Caco-2 (cell line): ENCODE measurements at regions not wholly inside any gene's neighbourhood (a gene's known extent, or its start where the extent isn't known, plus 50 kb on each side); places are given as distances from the start of the nearest gene placed in this dataset.

Experiments used
- BruUV-seq: library from RNA; stranded (reverse); fragments of 400-500 nt; replicated peaks from 2 replicates; lab custom pipeline; 2021; lab: Mats Ljungman, UMichigan
- CTCF ChIA-PET: fragments of 300-600 bp; sonication (Branson Sonifier 250); formaldehyde crosslinking; loops from one replicate; lab custom pipeline; 2022; ENCODE audit warnings: antibody characterized with exemption; lab: Charles Lee
- POLR2A ChIA-PET: fragments of 300-600 bp; sonication (Branson Sonifier 250); formaldehyde crosslinking; loops from one replicate; lab custom pipeline; 2022; ENCODE audit warnings: antibody characterized with exemption; lab: Charles Lee
- DNase-seq, 2 experiments: peaks; one replicate each; pipeline versions ENCODE4 v3.0.0 to v3.0.0-alpha.2; 2020 to 2022
- H3K27me3 ChIP-seq: replicated peaks from 2 replicates; pipeline ENCODE4 v1.6.0; 2011; ENCODE audit warnings: low read length; ENCODE audit not compliant: control insufficient read depth, insufficient read depth
- H3K36me3 ChIP-seq: 2 replicates; pipeline ENCODE4 v1.5.1; 2011; ENCODE audit warnings: low read length; ENCODE audit not compliant: control insufficient read depth, insufficient read depth
- H3K4me1 ChIP-seq: fragments of 250-450 bp; sonication (Bioruptor Pico); 2 replicates; pipeline ENCODE4 v1.5.1; 2020; ENCODE audit warnings: mild to moderate bottlenecking
- H3K4me3 ChIP-seq: 2 replicates; pipeline ENCODE4 v1.5.1; 2011; ENCODE audit warnings: low read depth, mild to moderate bottlenecking, control low read depth, low read length
- H3K9me3 ChIP-seq: fragments of 250-450 bp; sonication (Bioruptor Pico); 2 replicates; pipeline ENCODE4 v1.5.1; 2020; ENCODE audit warnings: mild to moderate bottlenecking, moderate library complexity
- H3K27ac Mint-ChIP-seq: one replicate; pipeline ENCODE4 v1.8.0; 2022; ENCODE audit warnings: mixed read lengths; ENCODE audit not compliant: unreplicated experiment
- H3K27me3 Mint-ChIP-seq: one replicate; pipeline ENCODE4 v1.8.0; 2022; ENCODE audit warnings: mixed read lengths; ENCODE audit not compliant: insufficient read depth, unreplicated experiment
- H3K36me3 Mint-ChIP-seq: one replicate; pipeline ENCODE4 v1.8.0; 2022; ENCODE audit warnings: mild to moderate bottlenecking, mixed read lengths; ENCODE audit not compliant: insufficient read depth, unreplicated experiment
- H3K4me1 Mint-ChIP-seq: one replicate; pipeline ENCODE4 v1.8.0; 2022; ENCODE audit warnings: low read depth, mixed read lengths; ENCODE audit not compliant: unreplicated experiment
- H3K4me3 Mint-ChIP-seq: one replicate; pipeline ENCODE4 v1.8.0; 2022; ENCODE audit warnings: mild to moderate bottlenecking, moderate library complexity, mixed read lengths; ENCODE audit not compliant: unreplicated experiment
- H3K9me3 Mint-ChIP-seq: one replicate; pipeline ENCODE4 v1.8.0; 2022; ENCODE audit warnings: mixed read lengths; ENCODE audit not compliant: unreplicated experiment
- CTCF ChIP-seq, 2 experiments: fragments of 200-600 bp in 1 of 2; IDR thresholded peaks; 1 replicate in 1 of 2; 2 replicates in 1 of 2; pipeline versions ENCODE4 v1.5.1 to v1.8.0; 2011 to 2022; ENCODE audit warnings: antibody characterized with exemption in 1 of 2, control low read depth in 1 of 2, inconsistent platforms in 1 of 2, low read depth in 1 of 2, low read length in 1 of 2, mild to moderate bottlenecking in 1 of 2, moderate library complexity in 1 of 2; ENCODE audit not compliant: insufficient read depth in 1 of 2, severe bottlenecking in 1 of 2, unreplicated experiment in 1 of 2
- intact Hi-C: fragments of 100-400 bp; cut with micrococcal nuclease; formaldehyde crosslinking; loops from one replicate; pipeline ENCODE4 v1.10.0; 2022; ENCODE audit not compliant: unreplicated experiment

GRCh38 chr13:106011600-106011999 is 523.9 kb downstream of the EFNB2 start:
- Mint-ChIP-seq H3K4me3 (no peak overlapping the region), H3K9me3 (peaks cover 10% of the 10 kb centered on the region), H3K36me3 (no peaks in the 10 kb centered on the region), H3K4me1 (peaks cover 6% of the 10 kb centered on the region), H3K27ac (no peak overlapping the region), H3K27me3 (no peaks in the 10 kb centered on the region)
- Histone ChIP-seq H3K4me1 (no peaks in the 10 kb centered on the region; the same call in 1 of the 2 replicates), H3K36me3 (no peaks in the 10 kb centered on the region), H3K27me3 (no peaks in the 10 kb centered on the region), H3K4me3 (no peak overlapping the region), H3K9me3 (no peaks in the 10 kb centered on the region)
- ChIA-PET CTCF (no interaction called here), POLR2A (no interaction called here)
- no peak for TF ChIP-seq CTCF (IDR thresholded peaks at IDR 0.05; ENCODE audit: insufficient read depth in 1 of 2, low read depth in 1 of 2, low read length in 1 of 2, severe bottlenecking in 1 of 2, unreplicated experiment in 1 of 2)
- no TSS peak for BruUV-seq
- intact Hi-C loops: no loop called here
- no peak for DNase-seq

GRCh38 chr13:106010836-106011235 is 524.6 kb downstream of the EFNB2 start:
- ChIA-PET POLR2A (no interaction called here), CTCF (no interaction called here)
- no peak overlapping the region for H3K4me3 ChIP-seq
- Mint-ChIP-seq H3K4me1 (peaks cover 7% of the 10 kb centered on the region), H3K27ac (no peak overlapping the region), H3K27me3 (no peaks in the 10 kb centered on the region), H3K4me3 (no peak overlapping the region), H3K36me3 (no peaks in the 10 kb centered on the region), H3K9me3 (peaks cover 10% of the 10 kb centered on the region)
- no peak for DNase-seq
- H3K27me3 ChIP-seq: no peaks in the 10 kb centered on the region
- H3K4me1 ChIP-seq: peaks cover 2% of the 10 kb centered on the region
- no TSS peak for BruUV-seq
- no peak for TF ChIP-seq CTCF (IDR thresholded peaks at IDR 0.05; ENCODE audit: insufficient read depth in 1 of 2, low read depth in 1 of 2, low read length in 1 of 2, severe bottlenecking in 1 of 2, unreplicated experiment in 1 of 2)
- no peaks in the 10 kb centered on the region for H3K36me3 ChIP-seq
- intact Hi-C loops: no loop called here
- no peaks in the 10 kb centered on the region for H3K9me3 ChIP-seq

- Mint-ChIP-seq H3K9me3 (peaks cover 10% of the 10 kb centered on the region), H3K4me1 (peaks cover 24% of the 10 kb centered on the region), H3K27ac (no peak overlapping the region), H3K27me3 (no peaks in the 10 kb centered on the region), H3K36me3 (no peaks in the 10 kb centered on the region), H3K4me3 (no peak overlapping the region)
- no peak overlapping the region for H3K4me3 ChIP-seq
- no TSS peak for BruUV-seq
- H3K4me1 ChIP-seq: peaks cover 19% of the 10 kb centered on the region
- H3K36me3 ChIP-seq: no peaks in the 10 kb centered on the region
- TF ChIP-seq CTCF (IDR thresholded peaks at IDR 0.05; ENCODE audit: insufficient read depth in 1 of 2, low read depth in 1 of 2, low read length in 1 of 2, severe bottlenecking in 1 of 2, unreplicated experiment in 1 of 2): no peak
- H3K27me3 ChIP-seq: no peaks in the 10 kb centered on the region
- ChIA-PET POLR2A (no interaction called here), CTCF (no interaction called here)
- H3K9me3 ChIP-seq: no peaks in the 10 kb centered on the region
- intact Hi-C loops: no loop called here
- DNase-seq: no peak
These were observed 526.9 kb downstream of the EFNB2 start for GRCh38 chr13:106008540-106008939.
